ENCODE measurements at regions not wholly inside any gene's neighbourhood (a gene's known extent, or its start where the extent isn't known, plus 50 kb on each side); places are given as distances from the start of the nearest gene placed in this dataset.
"Not testable (repeated sequence)": the region's sequence is repeated elsewhere in the genome, so short reads cannot be mapped to it uniquely, and the experiment has no call there.

DNA sequence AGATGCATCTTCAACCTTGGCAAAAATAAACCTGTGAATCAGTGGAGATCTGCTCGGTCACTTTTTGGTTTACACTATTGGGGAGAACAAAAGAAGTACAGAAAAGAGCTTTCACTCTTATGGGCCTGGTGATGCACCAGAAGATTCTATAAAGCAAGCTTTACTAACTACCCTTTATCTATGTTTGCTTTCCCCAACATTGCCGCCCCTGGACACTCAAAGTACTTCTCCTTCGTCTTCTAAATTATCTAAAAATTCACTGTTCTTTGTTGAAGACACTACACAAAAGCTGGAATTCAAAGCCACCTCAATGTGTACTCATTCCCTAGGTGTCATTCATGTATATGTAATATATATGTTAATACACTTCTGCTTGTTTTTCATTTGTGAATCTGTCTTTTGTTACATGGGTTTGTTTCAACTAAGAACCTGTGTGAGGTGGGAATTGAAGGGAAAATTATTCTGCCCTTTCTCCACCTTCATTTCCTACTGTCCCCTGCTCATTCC lies 97.9 kb upstream of the BTN3A2 start:
- no peak for DNase-seq

DNA sequence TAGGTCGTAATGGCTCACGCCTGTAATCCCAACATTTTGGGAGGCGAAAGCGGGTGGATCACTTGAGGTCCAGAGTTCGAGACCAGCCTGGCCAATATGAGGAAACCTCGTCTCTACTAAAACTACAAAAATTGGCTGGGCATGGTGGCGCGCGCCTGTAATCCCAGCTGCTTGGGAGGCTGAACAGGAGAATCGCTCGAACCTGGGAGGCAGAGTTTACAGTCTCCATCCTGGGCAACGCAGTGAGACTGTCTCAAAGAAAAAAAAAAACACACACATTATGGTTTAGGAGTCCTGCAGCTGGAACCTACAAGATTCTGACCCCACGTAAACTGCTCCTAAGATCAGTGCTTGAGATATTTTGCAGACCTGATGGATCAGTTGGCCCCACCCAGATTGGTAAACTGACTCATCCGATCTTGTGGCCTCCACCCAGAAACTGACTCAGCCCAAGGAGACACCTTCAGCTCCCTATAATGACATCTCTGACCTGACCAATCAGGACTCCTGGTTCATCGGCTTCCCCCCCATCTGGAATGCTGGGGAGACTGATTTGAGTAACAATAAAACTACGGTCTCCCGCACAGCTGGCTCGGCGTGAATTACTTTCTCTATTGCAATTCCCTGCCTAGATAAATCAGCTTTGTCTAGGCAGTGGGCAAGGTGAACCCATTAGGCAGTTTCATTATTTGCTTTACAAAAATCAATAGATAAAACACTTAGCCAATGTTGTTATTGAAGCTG lies 96.2 kb upstream of the BTN3A2 start:
- DNase-seq: no peak

DNA sequence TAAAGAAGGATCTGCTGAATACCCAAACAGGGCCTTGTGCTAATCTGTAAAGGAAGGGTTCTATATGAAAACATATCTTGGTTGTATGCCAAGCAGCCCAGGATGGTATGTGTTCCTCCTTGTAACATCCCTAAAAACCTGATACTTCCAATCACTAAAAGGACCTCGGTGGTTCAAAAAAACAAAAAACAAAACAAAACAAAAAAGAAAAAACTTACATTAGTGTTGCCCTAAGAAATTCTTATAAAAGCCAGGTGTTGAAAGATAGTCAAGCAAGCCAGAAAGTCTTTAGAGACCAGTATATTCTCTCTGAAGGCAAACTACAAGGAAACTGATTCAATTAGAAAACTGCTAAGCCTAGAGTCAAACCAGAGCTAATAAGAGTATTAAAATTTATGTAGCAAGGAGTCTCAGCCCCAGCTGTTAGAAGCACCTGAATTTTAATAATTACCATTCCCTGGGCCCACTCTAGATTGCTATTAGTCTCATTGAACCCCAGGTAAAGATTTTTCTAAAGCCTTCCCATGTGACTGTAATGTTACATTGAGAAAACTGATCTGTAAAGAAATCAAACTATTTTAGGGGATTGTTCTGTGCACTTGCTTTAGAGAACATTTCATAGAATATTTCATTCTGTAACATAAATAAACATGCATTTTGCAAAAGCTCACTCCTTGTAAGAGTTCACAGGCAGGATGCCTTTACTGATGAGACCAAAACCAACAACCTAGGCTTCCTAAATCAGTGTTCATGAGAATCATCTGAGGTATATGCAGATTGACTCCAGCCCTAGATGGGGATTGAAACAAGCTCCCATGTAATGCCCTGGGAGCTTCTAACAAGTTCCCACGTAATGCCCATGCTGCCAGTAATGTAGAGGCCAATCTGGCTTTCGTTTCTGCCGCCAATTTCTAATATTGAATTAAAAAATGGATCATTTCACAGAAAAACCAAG lies 95.2 kb upstream of the BTN3A2 start:
- no peak for DNase-seq

DNA sequence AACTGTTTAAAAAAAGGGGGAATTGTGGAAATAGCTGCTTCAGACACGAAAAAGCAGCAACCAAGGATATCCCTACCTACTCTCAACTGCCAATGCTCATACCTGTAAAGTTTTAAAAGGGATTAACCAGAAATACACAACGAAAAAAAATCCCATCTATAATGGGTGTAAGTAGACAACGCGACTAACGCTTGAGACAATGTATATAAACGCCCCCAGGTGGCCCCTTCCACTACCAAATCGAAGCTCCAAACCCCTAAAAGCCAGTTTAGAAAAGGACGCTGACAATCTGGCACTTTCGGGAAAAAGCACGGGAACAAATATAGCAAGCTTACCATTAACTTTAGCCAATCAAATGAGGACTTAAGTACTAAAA lies 94.5 kb upstream of the BTN3A2 start:
- no peak for DNase-seq

DNA sequence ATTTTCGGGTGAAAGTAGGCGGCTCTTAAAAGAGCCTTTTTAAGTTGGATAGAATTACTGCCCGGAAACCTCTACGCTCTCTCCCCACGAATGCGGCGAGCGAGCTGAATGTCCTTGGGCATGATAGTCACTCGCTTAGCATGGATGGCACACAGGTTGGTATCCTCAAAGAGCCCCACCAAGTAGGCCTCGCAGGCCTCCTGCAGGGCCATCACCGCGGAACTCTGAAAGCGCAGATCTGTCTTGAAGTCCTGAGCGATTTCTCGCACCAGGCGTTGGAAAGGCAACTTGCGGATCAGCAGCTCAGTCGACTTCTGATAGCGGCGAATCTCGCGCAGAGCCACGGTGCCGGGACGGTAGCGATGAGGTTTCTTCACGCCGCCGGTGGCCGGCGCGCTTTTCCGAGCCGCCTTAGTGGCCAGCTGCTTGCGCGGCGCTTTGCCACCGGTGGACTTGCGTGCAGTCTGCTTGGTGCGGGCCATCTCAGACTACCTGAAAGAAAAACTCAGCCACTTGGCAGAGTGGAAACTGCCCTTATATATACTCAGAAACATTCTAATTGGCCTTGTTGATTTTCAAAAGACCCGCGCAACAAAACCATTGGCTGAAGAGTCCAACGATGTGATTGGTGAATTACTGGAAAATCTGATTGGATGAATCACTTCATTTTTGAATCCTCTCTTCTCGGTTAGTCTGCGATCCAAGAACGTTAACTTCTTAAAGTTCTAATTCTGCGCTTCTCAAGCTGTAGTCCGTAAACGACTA lies 93.9 kb upstream of the BTN3A2 start:
- peak; percentile 81 for DNase-seq

DNA sequence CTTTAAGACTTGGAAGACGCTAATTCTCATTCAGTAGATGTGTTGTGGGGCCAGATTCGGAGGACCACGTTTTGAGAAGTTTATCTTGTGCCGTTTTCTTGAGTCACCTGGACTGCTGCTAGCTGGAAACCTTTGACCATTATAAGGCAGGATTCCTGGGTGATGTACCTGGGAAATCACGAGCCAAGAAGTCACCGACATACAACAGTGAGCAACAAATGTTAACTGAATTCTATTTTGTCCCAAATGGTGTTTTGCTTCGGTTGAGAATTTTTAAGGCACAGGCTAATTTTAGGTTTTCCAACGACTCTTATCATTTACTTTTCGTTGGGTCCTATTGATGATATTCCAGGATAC lies 93.4 kb upstream of the BTN3A2 start:
- no peak for DNase-seq

DNA sequence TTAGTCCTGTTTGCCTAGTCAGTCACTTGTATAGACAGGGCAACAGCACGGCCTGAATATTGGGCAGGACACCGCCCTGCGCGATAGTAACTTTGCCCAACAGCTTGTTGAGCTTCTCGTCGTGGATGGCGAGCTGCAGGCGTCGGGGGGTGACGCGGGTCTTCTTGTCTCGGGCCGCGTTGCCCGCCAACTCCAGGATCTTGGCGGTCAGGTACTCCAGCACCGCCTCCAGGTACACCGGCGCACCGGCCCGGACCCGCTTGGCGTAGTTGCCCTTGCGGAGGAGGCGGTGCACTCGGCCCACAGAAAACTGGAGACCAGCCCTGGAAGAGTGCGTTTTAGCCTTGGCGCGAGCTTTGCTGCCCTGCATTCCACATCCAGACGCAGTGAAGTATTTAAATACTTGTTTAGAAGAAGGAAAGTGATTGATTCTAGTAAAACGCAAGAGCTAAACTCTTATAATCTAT lies 92.8 kb upstream of the BTN3A2 start:
- DNase-seq: no peak

DNA sequence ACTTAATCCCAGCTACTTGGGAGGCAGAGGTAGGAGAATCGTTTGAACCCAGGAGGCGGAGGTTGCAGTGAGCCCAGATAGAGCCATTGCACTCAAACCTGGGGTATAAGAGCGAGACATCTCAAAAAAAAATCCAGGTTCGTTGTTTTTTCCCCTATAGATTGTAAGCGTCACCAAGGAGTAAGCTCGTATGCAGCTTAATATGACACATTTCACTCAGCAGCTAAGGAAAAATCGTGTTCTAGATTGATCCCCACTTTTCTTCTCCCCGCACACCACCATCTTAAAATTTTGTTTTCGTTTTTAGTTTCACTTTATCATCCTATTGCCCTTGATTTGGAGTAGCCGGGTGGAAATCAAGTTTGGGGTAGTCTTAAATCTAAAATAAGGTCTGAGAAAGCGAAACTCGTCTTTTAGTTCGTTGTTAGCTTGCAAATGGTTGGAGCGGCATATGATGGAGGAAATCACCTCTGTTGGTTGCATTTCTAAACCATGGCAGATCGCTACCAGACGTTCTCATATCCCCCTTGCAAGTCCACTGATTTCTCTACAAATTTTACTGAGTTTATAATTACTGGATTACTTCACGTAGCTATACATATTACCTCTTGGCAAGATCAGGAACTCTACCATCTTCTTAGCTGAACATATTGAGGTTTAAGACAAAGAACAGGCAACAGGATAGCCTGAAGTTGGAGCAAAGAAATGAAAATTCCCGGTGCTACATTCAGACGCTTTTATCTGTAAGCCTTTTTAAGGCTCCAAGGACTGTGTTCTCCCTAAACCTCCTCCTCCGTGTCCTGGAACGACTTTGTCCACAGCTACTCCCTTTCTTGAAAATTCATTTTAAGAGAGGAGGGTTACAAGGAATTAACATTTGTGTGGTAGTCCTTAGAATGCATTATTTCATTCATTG lies 91.1 kb upstream of the BTN3A2 start:
- peak; percentile 78 for DNase-seq

DNA sequence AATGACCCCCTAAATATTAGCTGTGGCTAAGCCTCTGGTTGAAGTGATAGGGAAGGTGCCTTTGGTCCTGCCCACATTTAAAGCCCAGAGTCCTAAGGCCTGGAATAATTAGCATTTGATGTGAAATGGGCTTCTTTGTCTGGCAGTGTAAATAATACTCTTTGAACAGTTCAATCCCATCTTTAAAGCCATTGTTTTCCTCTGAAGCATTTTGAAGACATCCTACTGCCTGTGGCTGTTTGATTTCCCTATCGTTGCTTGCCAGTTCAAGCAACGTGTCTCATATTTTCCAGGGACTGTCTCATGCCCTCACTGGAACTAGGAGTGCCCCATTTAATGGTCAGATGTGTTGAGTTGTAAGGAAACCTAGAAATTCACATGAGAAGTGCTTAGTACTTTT lies 89.3 kb upstream of the BTN3A2 start:
- no peak for DNase-seq

DNA sequence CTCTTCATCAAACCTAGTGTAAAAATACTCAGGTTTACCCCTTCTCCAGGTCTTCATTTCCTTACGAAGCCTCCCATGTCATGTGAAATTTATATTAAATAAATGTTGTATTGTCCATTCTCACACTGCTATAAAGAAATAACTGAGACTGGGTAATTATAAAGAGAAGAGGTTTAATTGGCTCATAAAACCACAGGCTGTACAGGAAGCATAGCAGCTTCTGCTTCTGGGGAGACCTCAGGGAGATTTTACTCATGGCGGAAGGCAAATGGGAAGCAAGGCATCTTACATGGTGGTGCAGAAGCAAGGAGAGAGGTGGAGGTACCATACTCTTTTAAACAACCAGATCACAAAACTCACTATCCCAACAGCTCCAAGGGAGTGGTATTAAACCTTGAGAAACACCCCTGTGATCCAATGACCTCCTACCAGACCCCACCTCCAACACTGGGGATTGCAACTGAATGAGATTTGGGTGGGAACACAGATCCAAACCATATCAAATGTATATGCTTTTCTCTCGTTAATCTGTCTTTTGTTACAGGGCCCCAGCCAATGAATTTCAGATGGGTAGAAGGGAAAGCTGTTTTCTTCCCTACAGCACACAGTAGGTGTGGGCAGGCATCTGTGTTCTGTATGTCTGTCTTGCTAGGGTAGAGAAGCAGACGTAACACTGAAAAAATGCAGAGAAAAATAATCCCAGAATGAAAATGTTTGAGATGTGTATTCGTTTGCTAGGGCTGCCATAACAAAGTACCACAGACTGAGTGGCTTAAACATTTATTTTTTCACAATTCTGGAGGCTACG lies 88.0 kb upstream of the BTN3A2 start:
- no peak for DNase-seq

DNA sequence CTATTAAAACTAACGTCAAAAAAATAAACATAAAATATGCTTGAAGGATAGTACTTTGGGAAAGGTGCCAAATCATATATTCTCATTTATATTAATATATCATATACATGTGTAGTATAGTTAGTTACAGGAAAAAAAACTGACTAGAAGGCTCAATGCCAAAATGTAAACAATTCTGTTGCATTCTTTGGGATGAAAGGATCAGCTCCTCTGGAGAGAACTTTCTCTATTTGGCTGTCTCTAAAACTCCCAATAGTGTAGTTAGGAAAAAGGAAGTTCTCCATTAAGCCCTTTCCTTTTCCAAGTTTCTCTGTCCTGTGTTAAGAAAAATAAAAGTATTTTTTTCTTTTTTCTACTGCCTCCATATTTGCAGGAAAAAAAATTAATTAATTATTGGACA lies 86.5 kb upstream of the BTN3A2 start:
- no peak for DNase-seq

DNA sequence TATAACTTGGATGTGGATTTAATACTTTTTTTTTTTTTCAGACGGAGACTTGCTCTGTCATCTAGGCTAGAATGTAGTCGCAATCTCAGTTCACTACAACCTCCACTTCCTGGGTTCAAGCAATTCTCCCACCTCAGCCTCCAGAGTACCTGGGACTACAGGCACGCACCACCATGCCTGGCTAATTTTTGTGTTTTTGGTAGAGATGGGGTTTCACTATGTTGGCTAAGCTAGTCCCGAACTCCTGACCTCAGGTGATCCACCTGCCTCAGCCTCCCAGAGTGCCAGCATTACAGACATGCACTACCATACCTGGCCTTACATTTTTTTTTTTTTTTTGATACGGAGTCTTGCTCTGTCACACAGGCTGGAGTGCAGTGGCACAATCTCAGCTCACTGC lies 85.6 kb upstream of the BTN3A2 start:
- not testable (repeated sequence) for DNase-seq

DNA sequence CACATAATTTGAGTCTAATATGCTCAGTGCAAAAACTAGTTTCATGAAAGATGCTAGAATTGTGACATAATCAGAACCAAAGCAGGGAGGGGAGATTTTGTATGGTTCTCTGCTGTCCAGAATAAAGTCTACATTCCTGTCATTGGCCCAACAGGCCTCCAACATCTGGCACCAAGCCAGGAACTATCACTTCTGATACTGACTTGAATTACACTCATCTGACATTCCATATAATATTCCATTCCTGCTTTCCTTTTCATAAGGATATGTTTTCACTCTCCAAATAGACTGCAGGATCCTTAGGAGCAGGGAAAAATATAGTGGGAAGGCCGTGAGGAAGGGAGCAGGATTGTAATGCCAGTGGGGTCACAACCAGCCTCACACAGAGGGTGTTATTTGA lies 84.6 kb upstream of the BTN3A2 start:
- DNase-seq: no peak

DNA sequence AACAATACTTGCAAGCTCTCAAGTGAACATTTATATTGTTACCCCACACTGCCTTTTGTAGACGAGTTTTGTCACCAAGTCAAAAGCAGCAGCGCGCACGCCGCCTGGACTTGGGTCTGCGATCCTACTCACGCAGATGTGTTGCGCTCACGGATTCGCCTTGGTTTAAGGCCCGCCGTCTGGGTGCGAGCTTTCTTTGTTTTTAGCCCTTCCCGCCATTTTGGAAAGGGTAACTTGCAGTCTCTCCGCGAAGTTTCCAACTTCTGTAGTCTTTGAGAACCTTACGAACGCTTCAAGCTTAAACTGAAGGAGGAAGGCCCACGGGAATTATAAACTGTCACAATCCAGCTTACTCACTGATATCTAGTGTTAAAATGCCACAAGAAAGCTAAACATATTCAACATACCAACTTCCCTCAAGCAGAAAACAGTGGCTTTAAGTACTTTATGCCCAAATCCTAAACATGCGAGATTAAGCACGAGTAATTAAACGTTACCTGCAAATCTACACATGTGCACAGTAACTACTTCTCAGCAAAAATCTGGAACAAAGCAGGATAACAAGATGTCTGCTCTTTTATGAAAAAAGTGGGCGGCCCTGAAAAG lies 80.4 kb upstream of the BTN3A2 start:
- DNase-seq: peak; percentile 56

DNA sequence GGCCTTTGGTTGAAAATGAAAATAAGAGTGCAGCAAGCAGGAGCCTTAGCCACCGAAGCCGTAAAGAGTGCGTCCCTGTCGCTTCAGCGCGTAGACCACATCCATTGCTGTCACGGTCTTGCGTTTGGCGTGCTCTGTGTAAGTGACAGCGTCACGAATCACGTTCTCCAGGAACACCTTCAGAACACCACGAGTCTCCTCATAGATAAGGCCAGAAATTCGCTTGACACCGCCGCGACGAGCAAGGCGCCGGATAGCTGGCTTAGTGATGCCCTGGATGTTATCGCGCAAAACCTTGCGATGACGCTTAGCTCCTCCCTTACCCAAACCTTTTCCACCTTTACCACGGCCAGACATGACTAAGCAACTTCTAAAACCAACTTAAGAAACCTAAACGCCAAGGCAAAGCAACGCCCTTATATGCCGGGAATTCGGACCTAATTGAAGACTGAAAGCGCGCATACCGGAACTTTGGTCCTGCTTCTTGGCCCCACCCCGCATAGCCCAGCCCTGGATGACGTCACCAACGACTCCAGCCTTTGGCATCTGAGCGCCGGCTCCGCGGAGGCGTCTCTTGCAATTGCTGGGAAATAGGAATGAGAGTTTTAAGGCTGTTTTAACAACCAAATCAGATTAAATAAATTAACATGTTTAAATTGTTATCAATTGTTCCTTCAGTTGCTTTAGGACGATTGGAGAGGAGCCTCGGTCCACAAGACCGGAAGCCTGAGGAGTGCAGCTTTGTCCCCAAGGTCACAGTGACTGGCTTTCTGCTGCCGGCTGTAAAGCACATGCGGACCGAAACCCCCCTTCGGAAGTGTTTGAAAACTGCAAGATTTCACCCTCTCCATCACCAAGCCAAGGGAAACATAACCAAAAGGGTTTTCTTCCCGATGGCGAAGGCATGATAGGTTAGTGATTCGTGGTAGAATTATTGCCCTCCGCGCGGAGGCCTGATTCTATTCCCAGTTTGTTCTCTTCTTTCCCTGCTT lies 79.6 kb upstream of the BTN3A2 start:
- peak; percentile 94 for DNase-seq

DNA sequence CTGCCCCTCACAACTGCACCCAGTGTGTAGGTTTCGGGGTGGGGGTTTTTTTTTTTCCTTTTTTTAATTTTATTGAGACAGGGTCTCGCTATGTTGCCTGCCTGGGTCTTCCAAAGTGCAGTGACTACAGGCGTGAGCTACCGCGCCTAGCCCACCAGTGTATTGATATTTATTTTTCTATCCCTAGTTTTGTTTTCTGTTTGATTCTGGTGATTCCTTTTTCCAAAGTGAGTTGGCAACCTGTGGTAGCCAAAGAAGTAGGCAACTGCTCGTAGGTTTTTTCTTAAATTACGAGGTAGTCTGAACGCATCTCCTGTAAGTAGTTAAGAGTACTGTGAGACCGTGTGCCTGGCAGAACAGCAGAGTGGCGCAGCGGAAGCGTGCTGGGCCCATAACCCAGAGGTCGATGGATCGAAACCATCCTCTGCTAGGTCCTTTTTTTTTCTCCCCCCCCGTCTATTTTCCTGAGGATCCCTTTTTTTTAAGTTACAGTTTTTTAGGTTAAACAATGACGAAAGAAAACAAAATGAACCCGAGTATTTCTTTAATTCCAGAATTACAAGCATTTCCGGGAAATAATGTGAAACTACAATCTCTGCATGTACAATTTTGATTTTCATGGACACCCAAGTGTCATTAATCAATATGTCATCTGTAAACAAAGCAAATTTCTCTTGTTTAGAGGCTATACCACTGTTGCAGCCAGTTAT lies 78.7 kb upstream of the BTN3A2 start:
- peak; percentile 81 for DNase-seq

DNA sequence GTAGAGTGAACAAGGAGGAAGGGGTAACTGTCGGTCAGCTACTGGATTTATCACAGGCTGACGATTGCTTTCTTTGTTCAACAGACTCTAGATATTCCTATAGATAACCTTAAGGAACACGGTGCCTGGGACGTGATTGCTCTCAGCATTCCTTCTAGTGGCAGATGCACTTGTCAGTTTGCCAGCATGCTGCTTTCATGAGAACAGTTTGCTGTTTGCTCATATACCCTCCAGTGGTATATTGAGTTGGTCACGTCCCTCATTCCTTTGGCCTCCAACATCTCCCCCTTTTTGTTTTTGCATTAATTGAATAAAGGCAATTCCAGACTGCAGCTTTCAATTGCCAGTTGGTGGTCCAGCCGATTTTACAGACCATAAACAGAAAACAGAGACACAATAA lies 76.8 kb upstream of the BTN3A2 start:
- DNase-seq: no peak

DNA sequence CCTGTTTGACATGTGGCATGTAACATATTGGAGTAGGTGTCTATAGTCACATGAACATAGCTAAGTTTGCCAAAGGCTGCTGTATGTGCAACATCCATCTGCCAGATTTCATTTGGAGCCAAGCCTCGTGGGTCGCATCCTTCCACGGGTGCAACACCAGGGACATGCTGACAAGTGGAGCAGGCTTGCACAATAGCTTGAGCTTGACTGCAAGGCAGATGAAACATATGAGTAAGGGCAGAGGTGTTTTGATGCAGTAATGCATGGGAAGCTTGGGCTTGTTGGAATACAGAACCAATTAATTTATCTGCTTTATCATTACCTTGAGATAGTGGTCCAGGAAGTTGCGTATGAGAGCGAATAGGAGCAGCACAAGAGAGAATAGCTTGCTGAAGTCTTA lies 74.1 kb upstream of the BTN3A2 start:
- DNase-seq: no peak

DNA sequence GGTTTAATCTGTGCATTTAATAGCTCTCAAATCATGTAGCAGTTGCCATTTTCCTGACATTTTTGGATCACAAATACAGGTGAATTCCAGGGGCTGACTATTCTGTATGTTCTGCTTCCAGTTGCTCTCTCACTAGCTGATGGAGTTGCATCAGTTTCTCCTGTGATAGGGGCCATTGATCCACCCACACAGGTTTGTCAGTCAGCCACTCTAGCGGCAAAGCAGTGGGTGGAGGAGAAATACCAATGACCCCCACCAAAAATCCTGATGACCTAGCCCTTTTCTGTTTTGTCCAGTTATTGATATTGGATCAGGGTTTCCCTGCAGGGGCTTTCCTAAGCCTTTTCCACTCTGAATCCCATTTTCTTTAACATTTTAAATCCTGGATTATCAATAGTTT lies 72.3 kb upstream of the BTN3A2 start:
- DNase-seq: no peak
